GM21447 (cell line): ENCODE measurements at regions not wholly inside any gene's neighbourhood (a gene's known extent, or its start where the extent isn't known, plus 50 kb on each side); places are given as distances from the start of the nearest gene placed in this dataset.
"Not testable (repeated sequence)": the region's sequence is repeated elsewhere in the genome, so short reads cannot be mapped to it uniquely, and the experiment has no call there.

Source experiments
- ATAC-seq: cut with Tn5 transposase; IDR thresholded peaks from one replicate; pipeline ENCODE4 v1.9.1; 2021; ENCODE audit not compliant: unreplicated experiment

GRCh38 chr12:127970491-127970890 lies 296.5 kb upstream of the TMEM132C start:
- ATAC-seq: no peak

GRCh38 chr12:127980585-127980984 lies 286.4 kb upstream of the TMEM132C start:
- no peak for ATAC-seq

- ATAC-seq: no peak
These were observed 285.1 kb upstream of the TMEM132C start for GRCh38 chr12:127981875-127982274.

GRCh38 chr12:127983213-127983791 lies 283.7 kb upstream of the TMEM132C start:
- not testable (repeated sequence) for ATAC-seq

- ATAC-seq: no peak
These were observed 282.4 kb upstream of the TMEM132C start for GRCh38 chr12:127984386-127985055.

GRCh38 chr12:127987199-127987901 lies 279.6 kb upstream of the TMEM132C start:
- ATAC-seq: no peak

GRCh38 chr12:127991485-127991884 lies 275.5 kb upstream of the TMEM132C start:
- ATAC-seq: no peak

- ATAC-seq: no peak
These were observed 268.0 kb upstream of the TMEM132C start for GRCh38 chr12:127998988-127999387.

- ATAC-seq: no peak
These were observed 262.5 kb upstream of the TMEM132C start for GRCh38 chr12:128004383-128004938.

GRCh38 chr12:128007250-128007649 lies 259.7 kb upstream of the TMEM132C start:
- no peak for ATAC-seq

GRCh38 chr12:128008341-128008740 lies 258.6 kb upstream of the TMEM132C start:
- no peak for ATAC-seq

GRCh38 chr12:128009108-128009507 lies 257.9 kb upstream of the TMEM132C start:
- no peak for ATAC-seq

- no peak for ATAC-seq
These were observed 254.9 kb upstream of the TMEM132C start for GRCh38 chr12:128012110-128012509.

- ATAC-seq: no peak
These were observed 251.7 kb upstream of the TMEM132C start for GRCh38 chr12:128015276-128015675.

- ATAC-seq: no peak
These were observed 248.9 kb upstream of the TMEM132C start for GRCh38 chr12:128018067-128018466.

- no peak for ATAC-seq
These were observed 246.9 kb upstream of the TMEM132C start for GRCh38 chr12:128019996-128020544.

GRCh38 chr12:128021561-128021960 lies 245.4 kb upstream of the TMEM132C start:
- ATAC-seq: no peak

GRCh38 chr12:128025589-128026245 lies 241.3 kb upstream of the TMEM132C start:
- no peak for ATAC-seq

- ATAC-seq: no peak
These were observed 240.0 kb upstream of the TMEM132C start for GRCh38 chr12:128026696-128027574.

GRCh38 chr12:128033473-128033872 lies 233.5 kb upstream of the TMEM132C start:
- no peak for ATAC-seq
